T-helper 2 cell (primary cell): ENCODE measurements at regions not wholly inside any gene's neighbourhood (a gene's known extent, or its start where the extent isn't known, plus 50 kb on each side); places are given as distances from the start of the nearest gene placed in this dataset.
"Not testable (repeated sequence)": the region's sequence is repeated elsewhere in the genome, so short reads cannot be mapped to it uniquely, and the experiment has no call there.

ENCODE experiments used
- DNase-seq, 5 experiments: peaks; one replicate each; pipeline versions ENCODE4 v3.0.0 to v3.0.0-alpha.2; 2012 to 2022

DNA sequence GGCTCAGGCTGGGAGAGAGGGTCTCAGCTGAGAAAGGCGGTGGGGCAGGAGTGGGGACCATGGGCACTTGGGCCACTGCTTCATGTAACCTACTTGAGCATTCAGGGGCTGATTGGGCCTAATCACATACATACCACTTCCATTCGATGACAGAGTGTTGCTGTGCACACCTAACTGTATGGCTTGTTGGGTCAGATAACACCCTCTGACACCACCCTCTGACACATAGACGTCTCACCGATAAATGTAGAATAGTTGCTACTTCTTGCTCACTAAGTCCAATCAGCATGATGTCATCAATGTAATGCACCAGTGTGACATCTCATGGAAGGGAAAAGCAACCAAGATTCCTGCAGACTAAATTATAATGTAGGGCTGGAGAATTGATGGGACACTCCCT, 252.9 kb upstream of the SGCG start:
- DNase-seq = not testable (repeated sequence)

DNA sequence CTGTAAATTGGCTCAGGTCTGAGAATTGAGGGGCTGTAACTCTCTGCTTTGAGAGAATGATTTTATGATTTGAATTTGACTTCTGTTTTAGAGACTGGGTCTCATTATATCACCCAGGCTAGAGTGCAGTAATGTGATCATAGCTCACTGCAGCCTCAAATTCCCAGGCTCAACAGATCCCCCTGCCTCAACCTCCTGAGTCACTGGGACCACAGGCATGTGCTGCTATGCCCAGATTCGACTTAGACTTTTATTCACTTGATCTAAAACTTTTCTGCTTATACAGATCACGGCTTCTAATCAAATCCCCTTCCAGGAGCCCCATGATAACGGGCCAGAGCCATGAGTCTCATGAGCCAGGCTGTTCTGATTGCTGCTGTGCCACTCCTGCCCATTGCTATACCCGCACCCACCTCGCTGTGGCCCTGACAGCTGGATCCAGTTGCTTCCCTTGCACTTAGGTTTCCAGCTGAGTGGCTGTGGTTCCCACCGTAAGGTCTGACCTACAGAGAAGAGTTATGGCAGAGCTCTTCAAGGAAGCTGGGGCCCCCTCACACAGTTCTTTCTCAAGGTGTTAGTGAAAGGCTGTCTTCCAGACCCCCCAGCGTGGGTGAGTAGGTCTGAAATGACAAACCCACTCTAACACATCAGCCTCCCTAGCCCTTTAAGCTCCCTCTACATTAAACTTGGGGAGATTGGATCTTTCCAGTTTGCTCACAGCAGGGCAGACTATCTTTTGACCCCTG, 251.2 kb upstream of the SGCG start:
- DNase-seq = no peak

DNA sequence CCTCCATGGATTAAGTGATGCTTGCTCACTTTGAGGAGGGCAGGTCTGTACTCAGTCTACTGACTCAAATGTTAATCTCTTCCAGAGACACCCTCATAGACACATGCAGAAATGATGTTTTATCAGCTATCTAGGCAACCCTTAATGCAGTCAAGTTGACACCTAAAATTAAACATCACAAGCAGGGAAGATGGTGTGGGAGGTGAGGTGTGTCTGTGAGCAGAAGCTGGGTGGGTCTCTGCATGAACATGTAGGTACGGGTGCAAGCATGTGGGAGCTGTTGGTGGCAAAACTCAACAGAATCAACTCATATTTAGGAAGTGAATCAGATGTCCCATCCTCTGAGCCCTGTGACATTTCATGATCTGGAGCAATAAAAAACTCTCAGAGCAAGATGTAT, 249.2 kb upstream of the SGCG start:
- no peak for DNase-seq

DNA sequence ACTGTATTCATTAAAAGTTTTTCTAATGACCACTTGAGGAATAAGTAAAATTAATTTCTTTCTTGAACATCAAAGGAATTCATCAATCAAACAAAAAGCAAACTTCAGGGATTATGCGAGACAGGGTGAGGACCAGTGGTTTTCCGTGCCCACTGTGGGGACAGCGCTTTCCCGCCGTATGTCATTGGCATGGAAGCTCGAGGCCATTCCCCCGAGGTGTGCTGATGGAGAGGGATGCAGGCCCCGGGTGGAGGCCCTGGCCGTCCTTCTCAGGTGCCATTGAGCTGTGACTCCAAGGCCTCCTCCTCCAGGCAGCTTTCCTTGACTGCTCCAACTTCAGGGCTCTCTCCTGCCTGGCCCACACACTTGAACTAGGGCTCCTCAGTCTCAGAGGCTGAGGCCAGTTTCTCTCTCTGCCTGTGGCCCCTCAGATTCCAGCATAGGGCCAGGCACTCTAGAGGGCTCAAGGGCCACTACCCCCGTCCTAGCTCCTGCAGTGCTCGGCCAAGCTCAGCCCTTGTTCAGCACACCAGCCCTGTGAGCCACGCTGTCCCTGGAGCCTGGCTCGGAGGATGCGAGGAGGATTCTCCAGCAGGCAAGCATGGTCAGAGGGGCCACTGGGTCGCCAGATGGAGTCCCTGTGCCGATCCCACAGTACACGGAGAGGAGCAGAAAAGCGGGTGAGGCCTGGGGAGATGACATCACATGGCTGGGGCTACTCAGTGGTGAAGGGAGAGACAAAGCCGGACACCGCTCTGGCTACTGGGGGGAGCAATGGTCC, 248.0 kb upstream of the SGCG start:
- DNase-seq = not testable (repeated sequence)

DNA sequence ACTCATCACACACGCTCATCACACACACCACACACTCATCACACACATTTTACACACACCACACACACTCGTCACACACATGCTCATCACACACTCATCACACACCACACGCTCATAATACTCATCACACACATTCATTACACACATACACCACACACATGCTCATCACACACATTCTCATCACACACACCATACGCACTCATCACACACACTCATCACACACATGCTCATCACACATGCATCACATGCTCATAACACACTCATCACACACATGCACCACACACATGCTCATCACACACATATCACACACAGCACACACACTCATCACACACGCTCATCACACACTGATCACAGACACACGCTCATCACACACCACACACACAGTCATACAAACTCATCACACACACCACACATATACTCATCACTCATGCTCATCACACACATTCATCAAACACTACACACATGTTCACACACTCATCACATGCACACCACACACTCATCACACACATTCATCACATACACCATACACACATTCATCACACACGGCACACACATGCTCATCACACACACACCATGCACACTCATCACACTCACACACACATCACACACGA, 247.1 kb upstream of the SGCG start:
- no peak for DNase-seq

DNA sequence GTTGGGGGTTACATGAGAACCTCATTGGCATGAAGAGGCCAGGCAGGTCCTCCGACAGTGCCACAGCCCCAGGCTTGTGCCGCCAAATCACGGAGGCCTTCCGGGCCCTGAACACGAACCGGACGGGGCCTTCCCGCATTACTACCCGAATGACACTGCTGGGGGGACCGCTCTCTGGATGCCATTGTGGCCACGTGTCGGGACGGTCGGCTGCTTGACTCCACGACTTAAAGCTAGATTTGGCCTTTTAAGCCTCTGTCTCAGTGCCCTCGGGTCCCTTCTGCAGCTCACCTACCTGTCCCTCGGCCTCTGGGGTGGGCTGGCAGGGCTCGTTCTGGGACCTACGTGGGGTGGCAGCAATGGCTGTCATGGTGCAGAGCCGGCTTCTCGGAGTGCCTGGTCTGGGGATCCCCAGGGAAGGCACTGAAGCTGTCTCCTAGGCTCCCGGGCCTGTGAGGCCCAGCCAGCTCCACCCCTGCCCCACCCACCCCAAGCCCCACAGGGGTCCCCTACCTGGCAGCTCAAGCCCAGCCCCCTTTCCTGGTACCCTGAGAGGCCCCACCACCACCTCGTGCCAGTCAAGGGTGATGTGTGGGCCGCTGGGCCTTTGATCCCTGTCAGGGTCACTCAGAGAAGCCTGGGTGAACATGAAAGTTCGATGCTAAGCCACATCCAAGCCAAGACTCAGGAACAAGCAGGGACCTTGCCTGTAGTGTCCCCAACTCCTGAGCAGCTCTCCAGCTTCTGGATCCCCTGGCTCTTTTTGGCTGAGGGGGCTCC, 245.8 kb upstream of the SGCG start:
- no peak for DNase-seq

DNA sequence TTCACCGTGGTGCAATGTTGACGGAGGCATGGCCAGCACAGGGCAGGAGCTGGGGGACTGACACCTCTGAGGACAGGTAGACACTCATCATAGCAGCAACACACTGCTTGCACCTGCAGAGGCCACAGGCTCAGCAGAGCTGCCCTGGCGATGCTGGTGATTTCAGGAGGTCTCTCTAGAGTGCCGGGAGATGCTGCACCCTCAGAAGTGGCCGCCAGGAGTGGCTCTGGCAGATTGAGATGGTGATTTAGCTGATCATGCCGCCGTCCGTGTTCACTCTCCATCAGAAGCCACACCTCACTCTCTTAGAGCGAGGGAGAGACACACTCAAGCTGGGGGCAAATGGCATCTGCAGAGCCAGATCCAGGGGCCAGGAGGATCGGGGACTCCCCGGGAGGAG, 244.6 kb upstream of the SGCG start:
- DNase-seq = no peak

DNA sequence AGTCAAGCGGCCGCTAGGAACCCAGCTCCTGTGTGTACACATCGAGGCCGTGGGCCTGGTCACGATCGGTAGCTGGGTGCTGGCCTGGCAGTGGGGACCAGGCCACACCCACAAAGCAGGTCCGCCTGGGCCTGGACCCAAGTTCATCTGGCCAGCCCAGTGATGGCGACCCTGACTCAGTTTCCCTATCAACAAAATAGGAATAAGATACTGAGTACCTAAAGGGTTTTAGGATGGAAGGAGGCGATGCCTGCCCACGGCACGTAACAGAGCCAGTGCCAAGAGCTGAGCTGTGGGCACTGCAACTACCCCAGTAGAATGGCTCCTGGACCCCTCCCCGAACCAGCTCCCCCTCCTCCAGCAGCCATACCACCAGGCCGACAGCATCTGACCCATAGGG, 243.5 kb upstream of the SGCG start:
- no peak for DNase-seq

DNA sequence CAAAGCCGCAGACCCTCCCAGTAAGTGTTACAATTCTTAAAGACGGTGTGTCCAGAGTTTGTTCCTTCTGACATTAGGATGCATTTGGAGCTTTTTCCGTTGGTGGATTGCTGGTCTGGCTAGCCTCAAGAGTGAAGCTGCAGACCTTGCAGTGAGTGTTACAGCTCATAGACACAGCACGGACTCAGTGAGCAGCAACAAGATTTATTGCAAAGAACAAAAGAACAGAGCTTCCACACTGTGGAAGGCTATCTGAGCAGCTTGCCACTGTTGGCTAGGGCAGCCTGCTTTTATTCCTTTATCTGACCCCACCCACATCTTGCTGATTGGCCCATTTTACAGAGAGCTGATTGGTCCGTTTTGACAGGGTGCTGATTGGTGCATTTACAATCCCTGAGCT, 242.8 kb upstream of the SGCG start:
- no peak for DNase-seq

DNA sequence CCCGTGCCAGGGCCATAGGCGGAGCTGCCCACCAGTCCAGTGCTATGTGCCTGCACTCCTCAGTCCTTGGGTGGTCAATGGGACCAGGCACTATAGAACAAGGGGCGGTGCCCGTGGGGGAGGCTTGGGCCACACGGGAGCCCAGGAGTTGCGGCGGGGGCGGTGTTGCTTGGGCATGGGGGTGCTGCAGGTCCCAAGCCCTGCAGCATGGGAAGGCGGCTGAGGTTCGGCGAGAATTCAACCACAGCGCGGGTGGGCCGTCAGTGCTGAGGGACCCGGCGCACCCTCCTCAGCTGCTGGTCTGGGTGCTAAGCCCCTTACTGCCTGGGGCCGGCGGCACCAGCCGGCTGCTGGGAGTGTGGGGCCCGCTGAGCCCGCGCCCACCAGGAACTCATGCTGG, 242.2 kb upstream of the SGCG start:
- no peak for DNase-seq

DNA sequence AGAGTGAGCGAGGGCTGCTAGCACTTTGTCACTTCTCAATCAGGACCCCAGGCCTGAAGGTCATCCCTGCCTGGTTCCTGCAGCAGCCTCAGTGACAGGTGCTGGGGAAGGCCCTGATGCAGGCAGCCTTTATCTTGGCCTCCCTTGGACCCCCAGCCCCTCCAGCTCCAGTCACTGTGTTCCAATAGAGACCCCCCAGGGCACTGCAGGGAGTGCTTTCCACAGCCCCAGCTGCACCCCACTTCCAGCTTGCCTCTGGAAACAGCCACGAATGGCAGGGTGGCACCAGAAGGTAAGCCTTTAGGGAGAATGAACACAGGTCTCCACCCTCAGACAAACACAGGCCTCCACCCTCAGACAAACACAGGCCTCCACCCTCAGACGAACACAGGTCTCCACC, 241.6 kb upstream of the SGCG start:
- no peak for DNase-seq

DNA sequence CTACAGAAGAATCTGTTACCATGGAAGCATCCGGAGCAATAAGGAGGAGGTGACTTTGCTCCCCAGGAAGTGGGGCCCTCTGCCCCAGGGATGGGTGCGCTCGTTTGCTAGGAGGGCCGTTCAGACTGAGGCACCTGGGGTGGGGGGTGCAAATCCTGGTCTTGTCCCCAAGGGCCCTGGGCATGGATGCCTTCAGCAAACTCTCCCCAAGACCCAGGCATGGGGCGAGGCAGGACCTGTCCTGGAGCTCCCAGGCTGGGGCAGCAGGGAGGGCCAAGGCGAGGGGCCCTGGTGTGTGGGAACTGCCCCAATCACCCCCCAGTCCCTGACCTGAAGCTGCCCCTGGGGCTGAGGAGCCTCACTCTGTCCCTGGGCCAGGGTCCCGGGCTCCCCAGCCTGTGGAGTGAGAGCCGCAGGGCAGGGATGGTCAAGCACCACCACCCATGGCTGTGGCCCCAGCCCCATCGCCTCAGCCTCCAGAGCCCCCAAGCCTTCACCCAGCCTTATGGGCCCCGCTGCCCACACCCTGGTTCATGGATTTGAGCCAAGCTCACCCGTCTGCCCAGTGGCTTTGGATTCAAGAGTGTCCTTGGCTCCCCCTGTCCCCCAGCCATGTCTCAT, 240.6 kb upstream of the SGCG start:
- DNase-seq = no peak

DNA sequence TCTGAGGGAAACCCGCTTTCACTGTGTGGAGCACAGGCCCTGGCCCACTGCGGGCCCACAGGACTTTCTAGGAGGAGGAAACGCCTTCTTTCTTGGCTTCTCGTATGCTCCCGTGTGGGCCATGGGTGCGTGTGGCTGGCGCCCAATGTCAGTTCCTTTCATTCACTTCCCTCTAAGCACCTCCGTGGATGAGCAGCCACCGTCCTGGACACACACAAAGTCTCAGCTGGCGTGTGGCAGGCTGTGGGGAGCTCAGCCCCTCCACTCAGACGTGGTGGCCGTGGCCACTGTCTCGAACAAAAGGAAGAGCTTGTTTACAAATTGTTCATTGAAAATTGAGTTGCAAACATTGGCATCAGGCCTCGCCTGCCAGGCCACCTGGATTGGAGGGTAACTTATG, 240.0 kb upstream of the SGCG start:
- no peak for DNase-seq

DNA sequence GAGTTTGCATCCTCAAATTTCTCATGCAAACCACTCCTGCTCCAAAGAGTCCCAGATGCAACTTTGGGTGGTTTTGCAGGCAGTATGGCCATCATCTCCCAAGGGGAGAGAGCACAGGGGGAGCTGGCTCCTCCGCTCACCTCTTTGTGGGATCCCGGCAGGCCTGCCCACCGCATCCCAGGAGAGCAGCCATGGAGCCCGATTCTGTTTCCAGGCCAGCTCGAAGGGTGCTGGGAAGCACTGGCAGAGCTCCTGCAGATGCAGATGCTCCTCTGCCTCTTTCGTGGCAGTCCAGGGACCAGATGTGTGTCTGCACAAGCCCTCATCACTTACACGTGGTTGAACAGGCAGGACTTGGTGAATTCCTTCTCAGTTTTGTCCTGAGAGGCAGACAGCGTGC, 239.3 kb upstream of the SGCG start:
- not testable (repeated sequence) for DNase-seq

DNA sequence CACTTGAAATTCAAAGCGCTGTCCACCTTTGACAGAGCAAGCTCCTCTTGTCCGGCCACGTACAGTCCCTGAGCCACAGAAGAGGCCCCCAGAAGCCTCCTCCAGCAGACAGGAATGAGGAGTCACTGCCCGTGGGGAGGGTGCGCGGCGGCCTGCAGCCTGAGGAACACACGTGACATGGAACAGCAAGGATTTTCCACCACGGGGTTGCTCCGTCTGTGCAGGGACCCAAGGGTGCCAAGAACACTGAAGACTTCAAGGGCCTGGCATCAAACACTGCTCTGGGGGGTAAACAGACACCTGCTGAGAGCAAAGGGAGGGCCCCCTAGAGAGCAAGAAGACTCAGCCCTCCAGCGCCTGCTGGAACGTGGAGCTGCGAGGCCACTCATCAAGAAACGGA, 237.9 kb upstream of the SGCG start:
- DNase-seq = not testable (repeated sequence)

DNA sequence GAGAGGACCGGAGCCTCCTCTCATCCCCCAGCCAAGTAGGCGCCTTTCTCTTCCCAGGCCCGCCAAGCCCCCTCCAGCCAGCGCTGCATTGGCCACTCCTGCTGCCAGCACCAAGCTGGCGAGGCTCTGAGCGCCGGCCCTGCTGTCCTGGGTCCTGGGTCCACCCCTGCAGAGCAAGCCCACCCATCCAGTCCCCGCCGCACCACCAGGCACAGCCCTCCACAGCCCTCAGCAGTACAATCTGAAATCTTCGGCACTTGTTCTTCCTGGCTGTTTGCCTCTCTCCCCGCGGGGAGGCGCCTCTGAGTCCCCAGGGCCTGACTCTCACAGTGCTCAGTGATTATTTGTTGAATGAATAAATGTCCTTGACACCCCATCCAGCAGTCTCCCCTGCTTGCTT, 236.4 kb upstream of the SGCG start:
- DNase-seq = no peak

DNA sequence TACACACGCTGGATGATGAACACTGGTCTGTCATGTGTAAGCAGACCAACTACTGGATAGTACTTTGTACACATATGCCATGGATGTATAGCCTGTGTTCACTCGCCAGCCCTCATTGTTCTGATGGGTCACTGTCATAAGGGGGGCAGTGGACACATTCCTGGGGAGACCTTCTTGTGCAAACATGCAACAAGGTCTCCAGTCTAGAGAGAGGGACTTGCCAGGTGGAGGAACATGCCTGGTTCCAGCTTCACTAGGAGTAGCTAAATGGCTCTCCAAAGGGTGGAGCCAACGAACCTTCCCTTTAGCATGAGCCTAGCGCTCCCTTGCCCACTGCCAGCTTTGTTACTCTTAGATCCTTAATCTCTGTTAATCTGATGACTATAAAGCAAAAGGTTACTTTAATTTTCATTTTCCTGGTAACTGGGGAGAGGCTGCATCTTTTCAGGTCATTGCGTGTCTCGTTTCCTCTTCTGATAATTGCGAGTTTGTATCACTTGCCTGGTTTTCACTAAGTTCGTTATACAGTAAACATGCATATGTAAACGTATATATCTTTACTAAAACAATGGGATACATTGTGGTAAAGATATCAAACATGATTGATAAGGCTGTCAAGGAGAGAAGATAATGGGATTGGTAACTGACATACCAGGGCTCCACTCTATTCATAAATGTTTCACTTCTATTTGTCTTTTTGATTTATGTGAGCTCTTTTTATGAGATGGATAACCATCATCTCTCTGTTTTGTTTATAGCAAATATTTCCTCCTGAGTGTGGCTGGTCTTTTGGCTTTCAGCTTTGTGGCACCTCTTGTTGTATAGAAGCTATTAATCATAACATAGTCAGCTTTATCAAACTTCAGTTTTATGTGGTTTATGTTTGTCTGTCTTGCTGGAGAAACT, 235.2 kb upstream of the SGCG start:
- no peak for DNase-seq

DNA sequence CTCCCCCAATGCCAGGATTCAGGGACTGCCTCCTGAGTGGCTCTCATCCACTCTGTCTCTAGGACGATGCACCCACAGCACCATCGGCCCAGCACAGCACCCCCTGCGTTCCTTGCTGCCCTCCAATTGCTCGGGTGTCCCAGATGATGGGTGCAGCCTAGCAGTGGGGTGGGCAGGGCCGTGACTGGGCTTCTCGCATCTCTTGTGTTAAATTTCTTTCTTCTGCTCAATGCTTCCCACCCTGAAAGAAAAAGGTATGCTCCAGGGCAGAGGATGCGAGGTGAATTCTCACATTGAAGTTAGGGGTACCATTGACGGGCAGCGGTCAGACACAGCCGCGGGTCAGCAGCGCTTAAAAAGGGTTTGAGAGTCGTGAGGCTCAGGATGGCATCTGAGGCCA, 232.4 kb upstream of the SGCG start:
- no peak for DNase-seq

DNA sequence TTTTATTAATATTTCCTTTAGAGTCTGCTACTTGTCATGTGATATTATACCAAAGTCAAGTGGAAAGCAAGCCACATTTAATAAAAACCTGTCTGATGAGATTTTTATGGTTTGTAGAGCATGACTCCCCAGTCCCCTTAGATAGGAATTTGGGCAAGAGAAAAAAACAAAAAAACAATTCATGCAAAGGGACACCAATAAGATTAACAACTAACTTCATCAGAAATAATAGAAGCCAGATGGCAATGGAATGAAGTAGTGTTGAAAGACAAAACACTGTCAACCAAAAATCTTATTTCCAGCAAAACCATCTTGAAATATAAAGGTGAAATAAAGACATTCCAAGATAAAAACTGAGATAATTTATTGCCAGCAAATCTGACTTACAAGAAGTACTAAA, 228.8 kb upstream of the SGCG start:
- not testable (repeated sequence) for DNase-seq

DNA sequence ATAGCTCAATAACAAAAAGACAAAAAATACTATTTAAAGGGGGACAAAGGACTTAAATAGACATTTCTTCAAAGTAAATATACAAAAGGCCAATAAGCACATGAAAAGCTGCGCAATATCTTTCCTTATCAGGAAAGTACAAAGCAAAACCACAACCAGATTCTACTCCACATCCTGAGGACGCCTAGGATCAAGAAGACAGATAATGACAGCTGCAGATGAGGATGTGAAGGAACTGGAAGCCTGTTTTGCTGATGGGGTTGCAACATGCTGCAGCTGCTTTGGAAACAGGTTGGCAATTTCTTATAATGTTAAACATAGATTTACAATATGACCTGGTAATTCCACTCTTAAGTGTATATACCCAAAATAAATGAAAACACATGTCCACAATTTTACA, 225.6 kb upstream of the SGCG start:
- not testable (repeated sequence) for DNase-seq

DNA sequence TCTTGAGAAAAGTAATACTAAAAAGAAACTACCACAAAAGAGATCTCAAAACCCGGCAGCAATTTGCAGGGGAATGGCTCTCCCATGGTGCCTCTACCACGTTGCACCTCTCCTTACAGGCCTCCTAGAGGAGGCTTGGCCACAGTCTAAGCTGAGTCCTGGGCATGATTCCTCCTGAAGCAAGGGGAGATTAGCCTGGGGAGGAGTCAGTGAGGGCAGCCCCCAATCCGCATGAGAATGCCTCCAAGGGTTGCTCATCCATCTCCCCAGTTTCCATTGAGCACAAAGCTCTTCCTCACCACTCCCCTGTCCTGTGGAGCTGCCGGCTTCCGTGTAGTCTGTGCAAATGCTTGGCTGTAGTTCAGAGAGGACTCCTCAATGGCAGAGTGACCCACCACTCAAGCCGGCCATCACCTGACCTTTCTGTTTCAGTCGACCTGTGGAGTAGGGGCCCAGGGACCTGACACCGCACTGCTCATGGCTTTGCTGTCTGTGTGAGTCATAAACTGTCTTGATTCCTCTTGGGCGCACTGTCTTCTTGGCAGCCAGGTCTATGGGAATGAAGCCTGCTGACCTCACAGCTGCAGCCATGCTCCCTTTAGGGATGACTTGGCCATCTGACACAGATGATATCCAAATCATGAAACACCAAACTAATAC, 224.2 kb upstream of the SGCG start:
- not testable (repeated sequence) for DNase-seq
